HepG2 (cell line): ENCODE measurements at regions not wholly inside any gene's neighbourhood (a gene's known extent, or its start where the extent isn't known, plus 50 kb on each side); places are given as distances from the start of the nearest gene placed in this dataset.

Experiments used
- ATAC-seq: fragments of 200-7000 bp; cut with Tn5 transposase; 3 replicates; pipeline ENCODE4 v1.9.1; 2020; ENCODE audit warnings: mild to moderate bottlenecking, moderate library complexity
- BruUV-seq: library from RNA; stranded (reverse); fragments of 400-500 nt; replicated peaks from 2 replicates; lab custom pipeline; 2021; lab: Mats Ljungman, UMichigan
- CTCF ChIA-PET: fragments of 300-600 bp; formaldehyde crosslinking; extraction: SDS; loops from one replicate; lab custom pipeline; 2021; ENCODE audit warnings: low total read pairs, inconsistent platforms, low intra/inter-chr PET ratio; lab: Yijun Ruan, JAX
- POLR2A ChIA-PET: fragments of 350-600 bp; sonication (Branson Sonifier 250); formaldehyde crosslinking; loops from one replicate; lab custom pipeline; 2020; ENCODE audit warnings: antibody characterized with exemption, inconsistent platforms; lab: Yijun Ruan, JAX
- DNase-seq: peaks from one replicate; pipeline ENCODE4 v3.0.0-alpha.2; 2015; ENCODE audit warnings: low spot score
- FAIRE-seq: peaks from 3 replicates; lab custom pipeline; 2011; peaks lifted over from hg19 to GRCh38; lab: Jason Lieb, UNC
- H2AFZ ChIP-seq: one replicate; pipeline ENCODE4 v1.6.1; 2011; ENCODE audit warnings: low read length, inconsistent platforms
- H3K27ac ChIP-seq: fragments of 300-600 bp; 3 replicates; pipeline ENCODE4 v1.8.0; 2011; ENCODE audit warnings: mixed run types, mild to moderate bottlenecking, mixed read lengths, low read length, inconsistent platforms; ENCODE audit not compliant: insufficient read depth; ENCODE audit errors: extremely low read length
- H3K27me3 ChIP-seq, 2 experiments: fragments of 200-600 bp in 1 of 2; 2 replicates in 1 of 2; 3 replicates in 1 of 2; pipeline versions ENCODE4 v1.6.0 to v1.8.0; 2011; ENCODE audit warnings: low read length in 2 of 2, mild to moderate bottlenecking in 2 of 2, moderate library complexity in 2 of 2, inconsistent platforms in 1 of 2; ENCODE audit not compliant: insufficient read depth in 2 of 2, control insufficient read depth in 1 of 2
- H3K36me3 ChIP-seq, 2 experiments: fragments of 200-600 bp in 1 of 2; replicated peaks in 1 of 2; 2 replicates in 1 of 2; 3 replicates in 1 of 2; pipeline versions ENCODE4 v1.5.1 to v1.8.0; 2011; ENCODE audit warnings: low read length in 2 of 2, inconsistent platforms in 1 of 2; ENCODE audit not compliant: insufficient read depth in 2 of 2, control insufficient read depth in 1 of 2
- H3K4me1 ChIP-seq: 2 replicates; pipeline ENCODE4 v1.5.1; 2012; ENCODE audit warnings: low read length, inconsistent platforms; ENCODE audit not compliant: insufficient read depth
- H3K4me2 ChIP-seq: 2 replicates; pipeline ENCODE4 v1.6.0; 2011; ENCODE audit warnings: low read depth, low read length, inconsistent platforms
- H3K4me3 ChIP-seq, 3 experiments: fragments of 200-600 bp in 1 of 3; sonication (generic), shearing (Covaris generic) in 1 of 3; replicated peaks in 1 of 3; 2 replicates each; pipeline ENCODE4 v1.5.1; 2011 to 2016; ENCODE audit warnings: low read length in 3 of 3, inconsistent platforms in 2 of 3, low read depth in 2 of 3, mild to moderate bottlenecking in 2 of 3, control low read depth in 1 of 3, mixed read lengths in 1 of 3; ENCODE audit not compliant: insufficient read depth in 1 of 3
- H3K79me2 ChIP-seq: one replicate; pipeline ENCODE4 v1.6.1; 2011; ENCODE audit warnings: low read length, inconsistent platforms; ENCODE audit not compliant: insufficient read depth
- H3K9ac ChIP-seq: 2 replicates; pipeline ENCODE4 v1.6.0; 2011; ENCODE audit warnings: mild to moderate bottlenecking, low read depth, low read length, inconsistent platforms; ENCODE audit not compliant: insufficient read depth
- H3K9me3 ChIP-seq: 2 replicates; pipeline ENCODE4 v1.5.1; 2012; ENCODE audit warnings: mild to moderate bottlenecking, low read length
- H4K20me1 ChIP-seq: 2 replicates; pipeline ENCODE4 v1.6.0; 2011; ENCODE audit warnings: inconsistent platforms, mild to moderate bottlenecking, low read length, moderate library complexity; ENCODE audit not compliant: insufficient read depth
- AHR ChIP-seq: IDR thresholded peaks from 2 replicates; pipeline ENCODE4 v1.6.1; 2018; ENCODE audit warnings: missing genetic modification reagents, missing compliant biosample characterization
- EP300 ChIP-seq, 3 experiments: sonication (generic) in 1 of 3; formaldehyde crosslinking in 1 of 3; IDR thresholded peaks; 2 replicates each; pipeline versions ENCODE4 v1.5.1 to v1.6.1; 2011 to 2020; ENCODE audit warnings: low read depth in 2 of 3, low read length in 2 of 3, borderline replicate concordance in 1 of 3, improper control_type of control experiment in 1 of 3, mild to moderate bottlenecking in 1 of 3, missing genetic modification reagents in 1 of 3, moderate library complexity in 1 of 3
- NFIB ChIP-seq: sonication (generic); formaldehyde crosslinking; IDR thresholded peaks from 2 replicates; pipeline ENCODE4 v1.9.0; 2021; ENCODE audit warnings: missing genetic modification reagents, mild to moderate bottlenecking, borderline replicate concordance
- PHF21A ChIP-seq: sonication (generic); formaldehyde crosslinking; IDR thresholded peaks from 2 replicates; pipeline ENCODE4 v1.5.0; 2020; ENCODE audit warnings: mild to moderate bottlenecking, missing genetic modification reagents
- RELA ChIP-seq: sonication (generic); formaldehyde crosslinking; IDR thresholded peaks from 2 replicates; pipeline ENCODE4 v1.4.0; 2020; ENCODE audit warnings: missing genetic modification reagents
- ZBTB7A ChIP-seq: sonication (generic); formaldehyde crosslinking; IDR thresholded peaks from 2 replicates; pipeline ENCODE4 v1.8.0; 2022; ENCODE audit warnings: mild to moderate bottlenecking, missing genetic modification reagents
- ZFP36L2 ChIP-seq: sonication (generic); formaldehyde crosslinking; IDR thresholded peaks from 2 replicates; pipeline ENCODE4 v1.4.0; 2020; ENCODE audit warnings: missing genetic modification reagents
- ZKSCAN8 ChIP-seq: IDR thresholded peaks from 2 replicates; pipeline ENCODE4 v1.6.1; 2016; ENCODE audit warnings: borderline replicate concordance, missing genetic modification reagents, missing compliant biosample characterization
- ZNF550 ChIP-seq: sonication (generic); formaldehyde crosslinking; IDR thresholded peaks from 2 replicates; pipeline ENCODE4 v1.4.0; 2020; ENCODE audit warnings: mild to moderate bottlenecking, missing genetic modification reagents, borderline replicate concordance
- WGBS: methylation state at CpG from one replicate; pipeline ENCODE4 v1.1.6; 2017; ENCODE audit warnings: low lambda C conversion rate; 5-methylcytosine and 5-hydroxymethylcytosine counted together
- in situ Hi-C: cut with HindIII; loops from 2 replicates; pipeline ENCODE4 v1.10.0; 2017; ENCODE audit warnings: low pct_unique_long_range_greater_than_20kb; ENCODE audit not compliant: extremely low pct_ligation_motif_present
- intact Hi-C: fragments of 100-400 bp; cut with micrococcal nuclease; formaldehyde crosslinking; loops from one replicate; pipeline ENCODE4 v1.10.0; 2022; ENCODE audit not compliant: unreplicated experiment
- TF ChIP-seq, protein P1 (sequence below): sonication (generic); formaldehyde crosslinking; IDR thresholded peaks from 2 replicates; pipeline ENCODE4 v1.4.0; 2020; ENCODE audit warnings: missing genetic modification reagents
- TF ChIP-seq, protein P2 (sequence below): sonication (generic); formaldehyde crosslinking; IDR thresholded peaks from 2 replicates; pipeline ENCODE4; 2020; ENCODE audit warnings: missing genetic modification reagents, mild to moderate bottlenecking, borderline replicate concordance

DNA sequence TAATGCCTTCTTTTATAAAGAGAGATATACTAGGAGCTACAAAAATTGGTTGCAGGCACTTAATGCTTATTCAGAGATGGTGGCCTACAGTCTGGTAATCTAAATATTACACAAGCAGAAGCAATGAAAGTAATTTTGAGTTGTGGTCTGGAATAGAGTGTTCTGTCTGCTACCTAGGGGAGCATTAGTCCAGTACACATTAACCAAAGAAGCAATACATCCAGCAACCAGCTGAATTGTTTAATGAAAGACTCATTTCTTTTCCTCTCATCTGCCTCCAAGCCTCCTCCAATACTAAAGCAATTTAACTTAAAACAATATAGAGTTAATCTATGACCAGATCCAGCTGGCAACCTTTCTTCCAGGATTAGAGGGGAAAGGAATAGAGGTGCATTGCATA, 877.1 kb upstream of the CNTN5 start (continued):
- TF ChIP-seq EP300 (IDR thresholded peaks at IDR 0.05; ENCODE audit: low read depth in 2 of 2, low read length in 2 of 2) (no peak), EP300 (CRISPR knock-in tag; IDR thresholded peaks at IDR 0.05; ENCODE audit: borderline replicate concordance) (no peak), ZBTB7A (CRISPR knock-in tag) (no peak), ZKSCAN8 (CRISPR knock-in tag) (no peak), PHF21A (CRISPR knock-in tag) (no peak)
- TF ChIP-seq, protein P1, sequence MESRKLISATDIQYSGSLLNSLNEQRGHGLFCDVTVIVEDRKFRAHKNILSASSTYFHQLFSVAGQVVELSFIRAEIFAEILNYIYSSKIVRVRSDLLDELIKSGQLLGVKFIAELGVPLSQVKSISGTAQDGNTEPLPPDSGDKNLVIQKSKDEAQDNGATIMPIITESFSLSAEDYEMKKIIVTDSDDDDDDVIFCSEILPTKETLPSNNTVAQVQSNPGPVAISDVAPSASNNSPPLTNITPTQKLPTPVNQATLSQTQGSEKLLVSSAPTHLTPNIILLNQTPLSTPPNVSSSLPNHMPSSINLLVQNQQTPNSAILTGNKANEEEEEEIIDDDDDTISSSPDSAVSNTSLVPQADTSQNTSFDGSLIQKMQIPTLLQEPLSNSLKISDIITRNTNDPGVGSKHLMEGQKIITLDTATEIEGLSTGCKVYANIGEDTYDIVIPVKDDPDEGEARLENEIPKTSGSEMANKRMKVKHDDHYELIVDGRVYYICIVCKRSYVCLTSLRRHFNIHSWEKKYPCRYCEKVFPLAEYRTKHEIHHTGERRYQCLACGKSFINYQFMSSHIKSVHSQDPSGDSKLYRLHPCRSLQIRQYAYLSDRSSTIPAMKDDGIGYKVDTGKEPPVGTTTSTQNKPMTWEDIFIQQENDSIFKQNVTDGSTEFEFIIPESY (CRISPR knock-in tag), result no peak
- TF ChIP-seq, all 625 proteins: peak for 0

DNA sequence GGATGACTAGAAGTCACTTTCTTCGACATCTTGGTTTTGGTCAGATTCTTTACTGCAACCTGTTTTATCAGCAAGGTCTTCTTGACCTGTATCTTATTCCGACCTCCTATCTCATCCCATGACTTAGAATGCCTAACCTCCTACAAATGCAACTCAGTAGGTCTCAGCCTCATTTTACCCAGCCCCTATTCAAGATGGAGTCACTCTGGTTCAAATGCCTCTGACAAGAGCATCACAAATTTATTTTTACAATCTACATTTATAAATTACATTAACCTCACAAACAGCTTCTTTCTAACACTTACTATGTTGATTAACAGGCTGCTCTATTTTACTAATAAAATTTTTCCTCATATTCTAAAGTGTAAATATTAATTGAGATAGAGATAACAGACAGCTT, 867.0 kb upstream of the CNTN5 start:
- Histone ChIP-seq H4K20me1 (no peaks in the 10 kb centered on the region), H3K27me3 (no peaks in the 10 kb centered on the region), H3K9me3 (peaks cover 51% of the 10 kb centered on the region), H3K4me1 (no peaks in the 10 kb centered on the region), H3K9ac (no peak overlapping the region), H2AFZ (no peak overlapping the region), H3K27ac (no peak overlapping the region), H3K79me2 (no peaks in the 10 kb centered on the region), H3K4me2 (no peak overlapping the region), H3K4me3 (no peak overlapping the region), H3K36me3 (no peaks in the 10 kb centered on the region)
- WGBS, result 10% methylated on average over 2 of the region's 2 CpGs
- in situ Hi-C loops (no loop called here), intact Hi-C loops (no loop called here)
- no peak for ATAC-seq
- CTCF ChIA-PET, result no interaction called here
- POLR2A ChIA-PET, result no interaction called here
- no peak for FAIRE-seq
- TF ChIP-seq ZFP36L2 (CRISPR knock-in tag) (no peak), ZNF550 (CRISPR knock-in tag) (no peak), NFIB (no peak), RELA (CRISPR knock-in tag) (no peak), AHR (CRISPR knock-in tag) (no peak)
- TF ChIP-seq, protein P2, sequence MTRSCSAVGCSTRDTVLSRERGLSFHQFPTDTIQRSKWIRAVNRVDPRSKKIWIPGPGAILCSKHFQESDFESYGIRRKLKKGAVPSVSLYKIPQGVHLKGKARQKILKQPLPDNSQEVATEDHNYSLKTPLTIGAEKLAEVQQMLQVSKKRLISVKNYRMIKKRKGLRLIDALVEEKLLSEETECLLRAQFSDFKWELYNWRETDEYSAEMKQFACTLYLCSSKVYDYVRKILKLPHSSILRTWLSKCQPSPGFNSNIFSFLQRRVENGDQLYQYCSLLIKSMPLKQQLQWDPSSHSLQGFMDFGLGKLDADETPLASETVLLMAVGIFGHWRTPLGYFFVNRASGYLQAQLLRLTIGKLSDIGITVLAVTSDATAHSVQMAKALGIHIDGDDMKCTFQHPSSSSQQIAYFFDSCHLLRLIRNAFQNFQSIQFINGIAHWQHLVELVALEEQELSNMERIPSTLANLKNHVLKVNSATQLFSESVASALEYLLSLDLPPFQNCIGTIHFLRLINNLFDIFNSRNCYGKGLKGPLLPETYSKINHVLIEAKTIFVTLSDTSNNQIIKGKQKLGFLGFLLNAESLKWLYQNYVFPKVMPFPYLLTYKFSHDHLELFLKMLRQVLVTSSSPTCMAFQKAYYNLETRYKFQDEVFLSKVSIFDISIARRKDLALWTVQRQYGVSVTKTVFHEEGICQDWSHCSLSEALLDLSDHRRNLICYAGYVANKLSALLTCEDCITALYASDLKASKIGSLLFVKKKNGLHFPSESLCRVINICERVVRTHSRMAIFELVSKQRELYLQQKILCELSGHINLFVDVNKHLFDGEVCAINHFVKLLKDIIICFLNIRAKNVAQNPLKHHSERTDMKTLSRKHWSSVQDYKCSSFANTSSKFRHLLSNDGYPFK (CRISPR knock-in tag), result no peak
- DNase-seq, result no peak
- BruUV-seq, result no TSS peak
